Mammary epithelial cell (primary cell): ENCODE measurements at regions not wholly inside any gene's neighbourhood (a gene's known extent, or its start where the extent isn't known, plus 50 kb on each side); places are given as distances from the start of the nearest gene placed in this dataset.

Experiments used
- EZH2 ChIP-seq: IDR thresholded peaks from 2 replicates; pipeline ENCODE4 v1.6.1; 2012; ENCODE audit warnings: low read length, inconsistent platforms, borderline replicate concordance
- TF ChIP-seq, protein P1 (sequence below), 2 donors: IDR thresholded peaks in 1 of 2; conservative IDR thresholded peaks in 1 of 2; 2 replicates each; pipeline ENCODE4 v1.5.1; 2011 to 2012; ENCODE audit warnings: inconsistent platforms in 2 of 2, low read length in 2 of 2, mild to moderate bottlenecking in 2 of 2, control low read depth in 1 of 2, low read depth in 1 of 2; ENCODE audit not compliant: insufficient read depth in 1 of 2; ENCODE audit errors: extremely low read depth in 1 of 2

DNA sequence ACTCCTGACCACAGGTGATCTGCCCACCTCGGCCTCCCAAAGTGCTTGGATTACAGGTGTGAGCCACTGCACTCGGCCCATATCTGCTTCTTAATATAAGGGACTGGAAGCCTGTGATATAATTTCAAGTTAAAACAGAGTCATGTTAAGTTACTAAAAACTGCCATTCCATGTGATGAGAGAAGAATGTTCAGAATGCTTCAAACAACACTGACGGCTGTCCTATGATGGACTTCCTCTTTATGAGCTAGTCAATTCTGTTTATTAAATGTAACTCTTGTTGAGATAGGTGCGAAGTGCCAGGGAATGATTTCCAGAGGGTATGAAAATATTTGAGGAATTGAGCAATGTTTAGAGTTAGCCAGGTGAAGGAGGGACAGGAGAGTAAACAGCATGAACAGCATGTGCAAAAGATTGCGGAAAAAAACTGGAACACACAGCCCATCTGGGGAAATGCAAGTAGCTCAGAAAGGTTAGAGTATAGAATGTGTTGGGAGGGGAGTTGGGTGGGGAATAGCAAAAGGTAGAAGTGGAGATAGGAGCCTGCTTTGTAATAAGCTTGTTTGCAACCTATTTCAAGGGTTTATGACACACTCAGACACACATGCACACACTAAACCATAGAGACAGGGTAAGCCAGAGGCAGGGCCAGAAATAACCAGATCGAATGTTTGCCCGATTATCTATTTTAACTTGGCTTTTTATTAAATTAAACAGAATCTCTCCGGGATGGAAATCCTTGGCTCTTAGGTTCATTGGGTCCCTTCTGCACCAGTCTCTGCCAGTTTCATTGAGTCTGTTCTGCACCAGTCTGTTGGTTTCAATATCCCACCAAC is 135.6 kb upstream of the COX10 start:
- TF ChIP-seq, protein P1, sequence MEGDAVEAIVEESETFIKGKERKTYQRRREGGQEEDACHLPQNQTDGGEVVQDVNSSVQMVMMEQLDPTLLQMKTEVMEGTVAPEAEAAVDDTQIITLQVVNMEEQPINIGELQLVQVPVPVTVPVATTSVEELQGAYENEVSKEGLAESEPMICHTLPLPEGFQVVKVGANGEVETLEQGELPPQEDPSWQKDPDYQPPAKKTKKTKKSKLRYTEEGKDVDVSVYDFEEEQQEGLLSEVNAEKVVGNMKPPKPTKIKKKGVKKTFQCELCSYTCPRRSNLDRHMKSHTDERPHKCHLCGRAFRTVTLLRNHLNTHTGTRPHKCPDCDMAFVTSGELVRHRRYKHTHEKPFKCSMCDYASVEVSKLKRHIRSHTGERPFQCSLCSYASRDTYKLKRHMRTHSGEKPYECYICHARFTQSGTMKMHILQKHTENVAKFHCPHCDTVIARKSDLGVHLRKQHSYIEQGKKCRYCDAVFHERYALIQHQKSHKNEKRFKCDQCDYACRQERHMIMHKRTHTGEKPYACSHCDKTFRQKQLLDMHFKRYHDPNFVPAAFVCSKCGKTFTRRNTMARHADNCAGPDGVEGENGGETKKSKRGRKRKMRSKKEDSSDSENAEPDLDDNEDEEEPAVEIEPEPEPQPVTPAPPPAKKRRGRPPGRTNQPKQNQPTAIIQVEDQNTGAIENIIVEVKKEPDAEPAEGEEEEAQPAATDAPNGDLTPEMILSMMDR (conservative IDR thresholded peaks at IDR 0.05 in 1 of 2, IDR thresholded peaks at IDR 0.05 in 1 of 2; ENCODE audit: extremely low read depth in 1 of 2, insufficient read depth in 1 of 2, low read depth in 1 of 2, low read length in 2 of 2): no peak
- no peak for TF ChIP-seq EZH2
